NCI-H2171 (cell line): ENCODE measurements at regions not wholly inside any gene's neighbourhood (a gene's known extent, or its start where the extent isn't known, plus 50 kb on each side); places are given as distances from the start of the nearest gene placed in this dataset.

ENCODE experiments used
- DNase-seq: peaks from one replicate; lab custom pipeline; 2025; lab: John Stamatoyannopoulos, UW

DNA sequence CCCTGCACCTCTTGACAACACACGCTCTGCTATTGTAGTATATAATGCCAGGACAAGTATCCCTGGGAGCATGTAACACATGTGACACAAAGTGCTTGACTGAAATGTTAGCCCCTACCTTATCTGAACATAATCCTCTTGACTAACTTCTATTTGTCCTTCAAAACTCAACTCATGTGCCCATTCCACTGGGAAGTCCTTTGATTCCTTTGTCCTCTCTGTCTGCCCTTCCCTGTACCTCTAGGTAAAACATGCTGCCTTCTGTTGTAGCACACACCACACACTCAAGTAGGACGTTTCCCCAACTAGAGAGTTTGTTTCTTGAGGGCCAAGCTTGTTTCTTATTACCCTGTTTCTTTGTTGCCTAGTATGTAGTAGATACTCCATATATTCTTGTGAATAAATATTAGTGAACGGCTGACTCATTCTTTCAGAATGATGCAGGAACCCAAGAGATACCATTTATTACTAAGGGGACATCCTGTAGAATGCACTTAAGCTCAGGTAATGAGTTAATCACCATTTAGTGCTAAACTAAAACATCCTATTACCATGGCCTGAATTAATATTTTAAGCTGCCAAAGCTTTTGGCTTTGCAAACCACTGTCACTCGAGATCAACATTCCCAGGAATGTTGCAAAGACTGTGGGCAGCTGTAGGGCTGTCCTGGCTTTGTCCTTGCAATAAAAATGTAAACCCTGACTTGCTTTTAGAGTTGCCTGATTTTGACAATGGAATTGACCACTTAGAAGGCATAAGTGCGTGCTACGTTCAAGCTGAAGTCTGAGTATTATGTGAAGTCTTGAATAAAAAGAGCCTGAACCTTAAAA lies 313.4 kb downstream of the COG6 start:
- no peak for DNase-seq

DNA sequence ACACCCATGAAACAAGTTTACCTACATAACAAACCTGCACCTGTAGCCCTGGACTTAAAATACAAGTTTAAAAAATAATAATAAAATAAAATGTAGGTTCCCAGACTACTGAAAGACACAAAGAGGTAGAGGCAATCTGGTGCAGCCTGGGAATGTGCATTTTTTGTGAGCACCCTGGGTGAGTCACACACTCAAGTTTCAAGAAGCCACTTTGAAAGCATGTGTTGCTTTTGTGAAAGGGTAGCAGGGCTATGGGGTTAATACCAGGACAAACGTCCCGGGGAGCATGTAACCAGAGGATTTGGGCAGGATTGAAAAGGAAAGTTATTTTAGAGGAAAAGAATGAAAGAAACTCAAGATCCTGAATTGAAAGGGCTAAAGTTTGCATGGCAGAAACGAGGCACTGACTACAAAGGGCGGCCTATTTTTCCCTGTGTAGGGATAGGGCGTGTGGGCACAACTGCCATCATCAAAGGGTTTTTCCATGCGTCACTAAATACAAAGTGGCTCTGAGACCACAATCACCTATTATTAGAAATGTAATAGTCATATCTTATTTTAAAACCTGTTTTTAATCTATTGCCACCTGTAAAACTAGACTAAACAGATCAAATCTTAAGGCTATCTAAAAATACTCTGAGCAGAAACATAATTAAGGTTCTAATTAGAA lies 314.9 kb downstream of the COG6 start:
- DNase-seq = no peak

DNA sequence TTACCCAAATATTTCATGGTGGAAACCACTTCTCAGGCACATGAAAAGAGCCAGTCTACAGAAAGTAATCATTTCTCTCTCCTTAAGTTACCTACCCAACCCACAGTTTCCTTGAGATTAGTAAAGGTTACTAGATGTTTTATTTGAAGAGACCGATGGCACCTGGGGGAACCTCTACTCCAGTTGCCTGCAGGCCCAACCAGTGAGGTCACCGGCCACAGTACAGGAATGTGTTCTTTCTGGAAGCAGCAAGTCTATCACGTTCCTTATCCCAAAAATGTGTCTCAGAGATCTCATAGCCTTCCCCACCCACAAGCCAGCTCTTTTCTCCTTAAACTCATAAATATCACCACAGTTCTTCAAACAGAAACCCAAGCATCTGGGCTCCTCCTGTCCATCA lies 316.1 kb downstream of the COG6 start:
- no peak for DNase-seq

DNA sequence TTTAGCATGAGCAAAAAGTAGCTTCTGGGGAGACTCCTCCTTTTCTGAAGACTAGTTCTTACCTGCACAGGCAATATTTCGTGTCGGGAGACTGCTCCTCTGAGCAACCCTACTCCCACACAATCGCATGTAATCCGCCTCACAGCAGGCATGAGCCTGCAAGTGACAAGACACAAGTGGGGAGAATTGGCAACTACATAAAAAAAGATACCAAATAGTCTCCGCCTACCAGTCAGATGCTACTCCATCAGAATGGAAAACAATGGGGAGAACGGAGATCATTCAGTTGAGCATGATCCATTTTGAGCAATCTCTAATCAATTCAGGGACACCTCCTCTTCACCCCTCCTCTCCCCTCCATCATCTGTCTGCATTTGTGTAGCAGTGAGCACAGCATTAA lies 321.0 kb downstream of the COG6 start:
- DNase-seq = no peak

DNA sequence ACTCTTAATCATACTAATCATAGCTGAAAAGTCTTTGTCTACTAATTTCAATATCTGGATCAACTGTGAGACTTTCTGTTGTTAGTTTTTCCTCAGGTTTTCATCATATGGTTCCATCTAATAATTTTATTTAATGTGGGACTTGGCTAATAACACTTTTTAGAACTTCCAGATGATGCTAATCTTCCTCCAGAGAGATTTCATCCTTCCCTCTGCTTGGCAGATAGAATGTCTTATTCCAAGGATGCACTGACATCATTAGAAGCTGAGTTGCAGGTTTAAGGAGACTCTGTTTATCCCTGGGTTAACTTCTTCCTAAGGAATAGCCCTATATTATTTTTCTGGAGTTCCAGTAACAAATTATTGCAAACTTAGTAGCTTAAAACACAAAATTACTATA lies 325.6 kb downstream of the COG6 start:
- DNase-seq = no peak

DNA sequence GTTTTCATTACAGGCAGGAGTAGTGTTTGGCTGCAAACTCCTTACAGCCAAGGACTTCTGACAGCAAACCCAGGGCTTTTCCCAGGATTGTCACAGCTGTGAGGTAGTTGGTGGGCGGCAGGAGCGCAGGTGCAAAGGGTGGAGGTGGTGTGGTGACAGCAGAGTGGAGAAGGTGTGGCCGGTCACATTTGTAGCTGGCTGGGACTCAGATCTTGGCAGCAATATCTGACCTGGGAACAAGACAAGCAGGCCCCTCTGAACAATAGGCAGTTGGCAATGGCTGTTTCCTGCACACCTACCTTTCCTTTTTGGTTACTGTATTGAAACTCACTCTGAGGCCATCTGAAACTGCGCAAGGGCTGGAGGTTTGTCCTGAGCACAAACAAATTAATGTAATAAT lies 327.3 kb downstream of the COG6 start:
- no peak for DNase-seq

DNA sequence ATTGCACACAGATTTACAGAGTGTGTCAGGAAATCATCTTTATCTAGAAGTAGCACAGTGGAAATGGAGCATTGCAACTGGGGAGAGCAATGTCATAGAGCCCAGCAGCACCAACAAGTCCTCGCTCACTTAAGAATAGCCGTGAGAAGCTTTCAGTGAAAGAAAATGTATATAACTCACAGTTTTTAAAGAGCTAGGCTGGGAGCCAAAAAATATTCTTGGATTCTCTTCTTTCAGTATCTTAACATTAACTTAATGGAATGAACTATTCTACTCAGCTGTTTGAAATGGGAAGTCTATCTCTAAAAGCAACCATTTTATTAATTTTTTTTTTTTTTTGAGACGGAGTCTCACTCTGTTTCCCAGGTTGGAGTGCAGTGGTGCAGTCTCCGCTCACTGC lies 329.6 kb downstream of the COG6 start:
- no peak for DNase-seq

DNA sequence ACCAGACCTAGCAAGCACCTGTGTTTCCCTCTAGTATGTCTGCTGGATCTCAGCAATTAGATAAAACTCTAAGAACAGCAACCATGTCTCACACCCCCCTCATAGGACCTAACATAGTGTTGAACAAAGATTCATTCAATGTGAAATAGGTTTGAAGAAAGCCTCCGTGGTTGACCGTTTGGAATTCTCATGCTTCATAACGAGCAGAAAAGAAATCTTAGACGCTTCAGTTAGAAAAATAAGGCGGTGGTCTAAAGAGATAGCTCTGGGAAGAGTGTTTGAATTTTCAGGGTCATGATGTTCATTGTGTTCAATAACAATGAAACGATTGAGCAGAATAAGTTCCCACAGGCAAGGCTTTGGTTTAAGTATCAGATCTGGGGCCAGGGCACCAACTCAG lies 332.9 kb downstream of the COG6 start:
- DNase-seq = no peak

DNA sequence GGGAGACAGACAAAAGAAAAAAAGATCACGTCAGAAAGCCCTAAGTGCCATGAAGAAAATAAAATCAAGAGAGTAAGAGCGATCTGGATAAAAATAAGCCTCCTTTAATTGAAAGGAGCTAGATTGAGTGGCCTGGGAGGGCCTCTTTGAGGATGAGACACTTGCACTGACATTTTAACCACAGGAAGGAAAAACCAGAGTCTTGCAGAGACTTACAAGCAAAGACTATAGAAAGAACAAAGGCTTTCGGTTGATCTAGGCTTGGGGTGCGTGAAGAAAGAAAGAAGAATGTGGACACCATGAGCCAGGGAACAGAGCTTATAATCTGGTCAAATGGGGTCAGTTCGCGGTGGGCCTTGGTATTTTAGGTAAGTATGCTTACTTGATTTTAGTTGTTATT lies 342.7 kb downstream of the COG6 start:
- DNase-seq = no peak

DNA sequence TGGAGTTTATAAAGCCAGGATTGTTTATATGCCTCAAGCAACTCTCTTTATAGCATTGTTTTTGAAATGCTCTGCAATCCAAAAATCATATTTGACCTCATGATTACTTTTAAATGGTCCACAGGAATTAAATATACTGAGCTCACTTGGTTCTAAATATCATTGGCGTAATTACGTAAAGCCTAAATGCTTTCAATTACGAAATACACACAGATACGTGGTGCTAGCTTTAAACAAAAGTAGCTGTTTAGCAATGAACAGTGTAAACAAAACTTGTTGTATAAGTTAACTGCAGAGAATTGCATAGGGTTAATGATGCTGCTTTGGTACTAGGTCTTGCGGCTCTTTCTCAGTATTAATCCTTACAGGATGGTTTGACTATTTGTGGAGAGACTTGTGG lies 346.6 kb downstream of the COG6 start:
- DNase-seq = no peak

DNA sequence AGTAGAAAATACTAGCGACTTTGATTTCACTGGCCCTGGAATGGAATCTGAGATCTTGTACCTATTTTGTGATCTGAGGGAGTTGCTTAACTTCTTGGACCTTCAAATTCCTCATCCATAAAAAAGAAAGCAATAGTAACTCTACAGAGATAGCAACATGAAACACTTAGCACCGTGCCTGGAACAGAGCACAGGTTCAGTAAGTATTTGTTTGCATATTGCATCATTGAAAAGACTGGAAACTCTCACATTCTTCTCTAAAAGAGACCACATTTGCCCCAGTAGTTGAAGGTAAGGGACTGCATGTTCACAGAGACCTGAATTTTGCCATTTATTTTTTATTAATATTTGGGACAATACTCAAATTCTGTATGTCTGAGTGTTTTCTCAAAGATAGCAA lies 358.1 kb downstream of the COG6 start:
- no peak for DNase-seq

DNA sequence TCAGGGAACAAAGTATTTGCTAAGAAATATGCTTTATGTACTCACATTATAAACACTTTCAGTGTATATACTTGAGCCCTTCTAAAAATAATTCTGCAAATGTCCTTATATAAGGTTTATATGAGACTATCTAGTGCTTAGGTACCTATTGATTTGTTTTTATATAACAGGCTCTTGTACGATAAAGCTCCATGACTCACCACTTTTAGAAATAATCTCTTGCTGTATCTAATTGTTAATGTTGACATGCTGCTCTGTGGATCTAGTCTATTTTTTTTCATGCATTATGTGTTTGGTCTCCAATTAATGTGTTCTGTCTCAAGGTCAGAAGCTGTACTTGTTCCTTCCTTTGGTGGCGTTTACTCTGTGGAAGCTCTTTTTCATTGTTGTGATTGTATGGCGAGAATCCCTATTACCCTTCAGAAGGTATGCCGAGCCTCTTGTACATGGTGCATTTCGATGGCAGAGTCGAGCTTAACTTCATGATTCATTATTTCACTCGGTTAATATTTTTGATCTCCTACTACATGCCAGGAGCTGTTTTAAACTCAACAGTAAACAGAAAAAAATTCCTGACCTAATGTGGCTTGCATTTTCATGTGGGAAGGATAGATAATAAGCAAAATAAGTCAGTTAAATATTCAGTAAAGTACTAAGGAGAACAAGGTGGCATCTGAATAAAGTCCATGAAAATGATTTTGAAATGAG lies 361.6 kb downstream of the COG6 start:
- DNase-seq = no peak

DNA sequence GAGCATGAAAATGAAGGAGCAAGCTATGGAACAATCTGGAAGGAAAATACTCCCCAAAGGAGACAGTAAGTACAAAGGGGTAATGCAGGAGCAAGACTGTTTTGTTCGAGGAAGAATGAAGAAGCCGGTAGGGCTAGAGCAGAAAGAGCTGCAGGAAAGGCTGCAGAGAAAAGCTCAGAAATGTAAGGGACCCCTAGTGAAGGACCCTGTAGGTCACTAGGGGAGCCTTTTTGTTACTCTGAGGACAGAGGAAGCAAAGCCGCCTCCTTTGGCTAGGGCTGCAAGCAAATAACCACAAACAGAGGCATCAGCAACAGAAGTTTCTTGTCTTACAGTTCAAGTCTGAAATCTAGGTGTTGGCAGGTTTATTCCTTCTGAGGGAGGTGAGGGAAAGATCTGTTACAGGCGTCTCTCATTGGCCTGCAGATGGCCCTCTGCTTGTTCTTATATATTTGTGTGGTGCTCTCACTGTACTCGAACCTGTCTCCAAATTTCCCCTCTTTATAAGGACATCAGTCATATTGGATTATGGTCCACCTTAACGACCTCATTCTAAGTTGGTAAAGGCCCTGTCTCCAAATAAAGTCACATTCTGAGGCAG lies 362.3 kb downstream of the COG6 start:
- no peak for DNase-seq

DNA sequence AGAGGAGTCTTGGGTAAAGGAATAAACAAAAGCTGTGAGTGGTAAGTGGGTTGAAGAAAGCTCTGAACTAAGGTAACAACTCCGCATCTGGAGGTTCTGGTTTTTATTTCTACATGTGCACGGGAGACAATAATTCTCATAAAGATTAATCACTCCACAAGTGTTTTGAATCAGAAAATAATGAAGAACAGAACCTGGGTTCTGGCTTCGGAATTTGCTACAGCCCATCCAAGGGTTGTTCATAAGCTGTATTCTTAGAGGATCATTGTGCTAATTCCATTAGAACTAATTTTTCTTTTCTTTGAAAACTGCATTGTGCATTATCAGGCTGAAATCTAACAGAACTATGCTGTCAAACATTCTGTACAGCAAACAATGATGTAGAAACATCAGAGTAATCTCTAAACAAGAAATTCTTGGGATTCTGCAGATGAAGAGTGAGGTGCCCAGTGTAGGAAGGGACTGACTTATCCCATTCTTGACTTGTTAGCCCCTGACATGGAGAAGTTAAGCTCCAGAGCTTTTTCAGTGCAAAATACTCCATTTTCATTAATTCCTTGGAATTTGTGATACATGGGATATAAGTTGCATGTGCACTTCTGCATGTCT lies 368.2 kb downstream of the COG6 start:
- DNase-seq = no peak

DNA sequence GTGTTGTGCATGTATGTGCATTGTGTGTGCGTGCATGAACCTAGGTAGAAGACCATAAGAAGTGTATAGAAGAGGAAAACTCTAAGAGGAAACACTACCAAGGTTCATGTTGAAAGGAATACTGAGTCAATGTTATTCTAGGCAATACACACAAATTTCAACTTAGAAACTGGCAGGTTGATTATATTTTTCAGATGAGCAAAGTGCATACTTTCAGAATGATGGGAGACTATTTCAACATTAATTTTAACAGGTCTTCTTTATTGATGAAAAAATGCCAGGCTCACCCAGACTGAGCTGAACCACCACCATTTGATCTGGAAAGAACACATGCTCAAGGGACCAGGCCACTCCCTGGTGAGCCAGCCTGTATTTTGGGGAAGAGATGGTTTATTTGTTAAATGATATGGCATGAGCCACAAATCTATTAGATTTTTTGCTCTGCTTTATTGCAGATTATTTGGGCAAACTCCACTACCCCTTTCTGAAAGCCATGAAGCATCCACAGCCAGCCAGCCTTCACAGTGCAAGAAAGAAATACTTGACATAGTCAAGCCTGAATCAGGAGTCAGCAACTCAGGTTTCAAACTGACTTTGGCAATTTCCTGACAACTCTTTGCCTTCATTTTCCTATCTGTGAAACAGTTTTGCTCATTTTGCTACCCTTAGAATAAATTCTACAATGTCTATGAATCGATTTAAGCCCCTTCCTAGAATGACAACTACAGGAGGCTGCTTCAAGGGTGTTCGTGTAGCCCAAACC lies 368.9 kb downstream of the COG6 start:
- DNase-seq = no peak

DNA sequence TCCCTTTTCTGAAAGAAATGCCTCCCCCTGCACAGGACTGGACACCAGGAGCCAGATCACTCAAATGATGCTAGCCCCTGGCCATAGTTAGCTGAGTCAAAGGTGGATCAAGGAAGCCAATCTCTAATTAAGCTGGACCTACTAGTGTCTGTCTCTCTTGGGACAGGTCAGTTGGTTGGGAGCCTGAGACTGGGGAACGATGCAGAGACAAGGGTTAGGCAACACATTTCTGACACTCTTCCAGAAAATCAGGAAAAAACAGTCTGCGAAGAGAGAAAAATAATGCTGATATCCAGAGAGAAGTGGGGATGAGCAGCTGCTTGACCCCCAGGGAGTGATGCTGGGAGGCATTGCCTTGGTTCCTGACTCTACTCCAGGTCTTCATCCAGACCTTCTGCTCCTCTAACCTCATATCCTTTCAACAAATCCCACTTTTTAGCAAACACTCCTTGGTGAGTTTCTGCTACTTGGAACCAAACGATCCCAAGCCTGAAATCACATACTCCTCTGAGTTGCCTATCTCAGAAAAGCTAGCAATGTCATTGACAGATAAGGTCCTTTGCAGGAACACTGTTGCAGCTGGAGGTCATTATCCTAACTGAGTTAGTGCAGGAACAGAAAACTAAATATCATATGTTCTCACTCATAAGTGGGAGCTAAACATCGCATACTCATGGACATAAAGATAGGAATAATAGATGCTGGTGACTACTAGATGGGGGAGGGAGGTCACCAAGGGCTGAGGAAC lies 369.7 kb downstream of the COG6 start:
- no peak for DNase-seq

DNA sequence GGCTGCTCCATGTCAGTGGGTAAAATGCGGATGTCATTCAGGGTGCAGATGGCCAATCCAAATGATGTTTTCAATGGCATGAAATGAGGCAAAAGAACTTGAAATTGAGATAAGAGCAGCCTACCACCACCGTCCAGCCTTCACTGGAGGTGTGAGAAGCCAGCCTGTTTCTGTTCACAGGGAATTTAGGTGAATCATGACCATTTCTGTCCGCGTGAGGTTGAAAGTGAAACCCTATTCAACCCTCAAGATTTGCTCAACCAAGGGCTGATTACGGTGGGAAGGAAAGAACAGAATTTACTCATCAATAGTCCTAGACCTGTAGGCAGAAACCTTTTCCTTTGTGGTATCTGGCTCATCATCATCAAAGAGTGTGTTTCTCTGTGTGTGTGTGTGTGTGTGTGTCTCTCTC lies 370.7 kb downstream of the COG6 start:
- no peak for DNase-seq

DNA sequence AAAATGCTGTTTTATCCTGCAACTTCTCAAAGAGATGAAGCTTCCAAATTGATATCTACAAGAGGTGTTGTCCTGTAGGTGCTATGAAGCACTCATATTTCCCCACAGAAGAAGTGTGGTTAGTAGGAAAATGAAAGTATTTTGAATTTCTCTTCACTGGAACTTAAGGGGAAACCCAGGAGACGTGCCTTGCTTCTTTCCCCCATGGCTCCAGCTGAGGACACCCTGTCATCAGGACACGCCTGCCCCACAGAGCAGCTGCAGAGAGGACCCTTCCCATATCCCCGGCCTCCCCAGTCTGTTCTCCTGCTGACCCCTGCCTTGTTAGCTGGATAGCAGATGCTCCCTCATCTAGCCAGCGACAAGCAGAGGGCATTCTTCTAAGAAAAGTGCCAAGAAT lies 371.3 kb downstream of the COG6 start:
- no peak for DNase-seq

DNA sequence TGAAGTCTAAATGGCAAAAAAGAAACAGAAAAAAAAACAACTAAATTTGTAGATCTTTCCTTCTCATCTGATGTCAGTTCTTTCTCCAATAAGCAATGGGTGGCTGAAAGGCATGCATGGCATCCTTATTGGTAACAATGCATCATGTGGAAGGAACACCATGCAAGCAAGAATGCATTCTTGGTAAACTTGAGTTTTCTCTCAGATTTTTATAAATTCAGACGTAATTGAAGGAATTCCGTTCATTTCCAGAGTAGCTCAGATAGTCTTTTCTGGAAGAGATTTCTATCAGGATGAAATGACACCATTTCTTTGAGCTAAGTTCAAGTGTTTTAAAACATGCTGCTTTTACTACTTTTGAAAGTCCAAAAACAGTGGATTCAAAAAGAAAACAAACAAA lies 373.0 kb downstream of the COG6 start:
- DNase-seq = no peak

DNA sequence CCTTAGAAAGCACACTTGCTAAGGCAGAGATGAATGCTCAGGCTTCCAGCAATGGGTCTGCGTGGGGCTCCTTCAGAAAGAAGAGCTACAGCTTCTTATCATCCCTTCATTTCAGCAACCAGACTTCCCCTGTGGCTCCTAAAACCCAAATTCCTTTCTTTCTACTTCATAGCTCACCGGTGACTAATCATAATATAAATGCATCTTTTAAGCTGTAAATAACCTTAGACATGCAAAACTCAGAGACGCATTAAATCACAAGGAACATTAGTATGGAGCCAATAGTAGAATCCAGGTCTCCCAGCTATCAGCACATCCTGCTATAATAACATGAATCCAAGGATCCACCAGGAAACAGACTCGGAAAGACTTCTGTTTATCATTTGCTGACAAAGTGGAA lies 375.6 kb downstream of the COG6 start:
- no peak for DNase-seq

DNA sequence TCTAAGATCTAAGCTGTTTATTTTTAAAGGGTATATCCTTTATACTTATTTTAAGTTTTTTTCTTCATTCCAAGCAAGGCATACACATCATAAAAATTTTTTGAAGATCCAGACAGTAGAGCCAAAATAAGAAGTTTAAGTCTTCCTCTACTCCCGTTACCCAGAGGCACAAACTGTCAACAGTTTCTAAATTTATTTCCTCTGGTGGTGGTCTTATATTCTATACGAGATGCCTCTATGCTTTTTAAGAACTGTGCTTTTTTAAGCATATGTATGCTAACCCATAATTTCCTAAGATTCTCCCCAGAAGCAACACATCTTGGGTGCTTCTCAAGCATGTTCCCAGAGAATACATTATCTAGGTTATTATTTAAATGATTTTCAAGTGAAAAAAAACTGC lies 383.6 kb downstream of the COG6 start:
- no peak for DNase-seq
